ENCODE measurements at regions not wholly inside any gene's neighbourhood (a gene's known extent, or its start where the extent isn't known, plus 50 kb on each side); places are given as distances from the start of the nearest gene placed in this dataset.
"Not testable (repeated sequence)": the region's sequence is repeated elsewhere in the genome, so short reads cannot be mapped to it uniquely, and the experiment has no call there.

- no peak for DNase-seq (ENCODE audit: low read depth in 4 of 4, low spot score in 3 of 4)
Observed at GRCh38 chr9:30932226-30932625, 1452.2 kb upstream of the ACO1 start.

- no peak for DNase-seq (ENCODE audit: low read depth in 4 of 4, low spot score in 3 of 4)
Observed at GRCh38 chr9:30935730-30936129, 1448.7 kb upstream of the ACO1 start.

GRCh38 chr9:30937106-30937505 lies 1447.3 kb upstream of the ACO1 start:
- no peak for DNase-seq (ENCODE audit: low read depth in 4 of 4, low spot score in 3 of 4)

GRCh38 chr9:30942852-30943251 lies 1441.6 kb upstream of the ACO1 start:
- DNase-seq (ENCODE audit: low read depth in 4 of 4, low spot score in 3 of 4) = not testable (repeated sequence)

GRCh38 chr9:30943446-30944224 lies 1440.8 kb upstream of the ACO1 start:
- DNase-seq (ENCODE audit: low read depth in 4 of 4, low spot score in 3 of 4) = no peak

- DNase-seq (ENCODE audit: low read depth in 4 of 4, low spot score in 3 of 4) = no peak
Observed at GRCh38 chr9:30944225-30944569, 1440.2 kb upstream of the ACO1 start.

GRCh38 chr9:30944741-30945280 lies 1439.6 kb upstream of the ACO1 start:
- DNase-seq (ENCODE audit: low read depth in 4 of 4, low spot score in 3 of 4) = no peak

GRCh38 chr9:30964332-30964731 lies 1420.1 kb upstream of the ACO1 start:
- no peak for DNase-seq (ENCODE audit: low read depth in 4 of 4, low spot score in 3 of 4)

GRCh38 chr9:30967476-30967875 lies 1417.0 kb upstream of the ACO1 start:
- peak in 2 of 4 donors; percentile 2 to 11 for DNase-seq (ENCODE audit: low read depth in 4 of 4, low spot score in 3 of 4)

- DNase-seq (ENCODE audit: low read depth in 4 of 4, low spot score in 3 of 4) = no peak
Observed at GRCh38 chr9:30970186-30970585, 1414.3 kb upstream of the ACO1 start.

GRCh38 chr9:30970812-30971211 lies 1413.6 kb upstream of the ACO1 start:
- DNase-seq (ENCODE audit: low read depth in 4 of 4, low spot score in 3 of 4) = no peak

- DNase-seq (ENCODE audit: low read depth in 4 of 4, low spot score in 3 of 4) = no peak
Observed at GRCh38 chr9:30972654-30973053, 1411.8 kb upstream of the ACO1 start.

- no peak for DNase-seq (ENCODE audit: low read depth in 4 of 4, low spot score in 3 of 4)
Observed at GRCh38 chr9:30977965-30978364, 1406.5 kb upstream of the ACO1 start.

- no peak for DNase-seq (ENCODE audit: low read depth in 4 of 4, low spot score in 3 of 4)
Observed at GRCh38 chr9:30982301-30982700, 1402.1 kb upstream of the ACO1 start.

- no peak for DNase-seq (ENCODE audit: low read depth in 4 of 4, low spot score in 3 of 4)
Observed at GRCh38 chr9:30995956-30996738, 1388.3 kb upstream of the ACO1 start.

- DNase-seq (ENCODE audit: low read depth in 4 of 4, low spot score in 3 of 4) = no peak
Observed at GRCh38 chr9:30996761-30997160, 1387.7 kb upstream of the ACO1 start.

- no peak for DNase-seq (ENCODE audit: low read depth in 4 of 4, low spot score in 3 of 4)
Observed at GRCh38 chr9:30997291-30997690, 1387.2 kb upstream of the ACO1 start.

- no peak for DNase-seq (ENCODE audit: low read depth in 4 of 4, low spot score in 3 of 4)
Observed at GRCh38 chr9:31005086-31005665, 1379.3 kb upstream of the ACO1 start.

GRCh38 chr9:31013371-31013770 lies 1371.1 kb upstream of the ACO1 start:
- DNase-seq (ENCODE audit: low read depth in 4 of 4, low spot score in 3 of 4) = no peak

- DNase-seq (ENCODE audit: low read depth in 4 of 4, low spot score in 3 of 4) = no peak
Observed at GRCh38 chr9:31023847-31024246, 1360.6 kb upstream of the ACO1 start.

- no peak for DNase-seq (ENCODE audit: low read depth in 4 of 4, low spot score in 3 of 4)
Observed at GRCh38 chr9:31027678-31028077, 1356.8 kb upstream of the ACO1 start.

GRCh38 chr9:31028137-31028536 lies 1356.3 kb upstream of the ACO1 start:
- no peak for DNase-seq (ENCODE audit: low read depth in 4 of 4, low spot score in 3 of 4)

All from left renal pelvis (tissue), 4 donors.